ENCODE measurements at regions not wholly inside any gene's neighbourhood (a gene's known extent, or its start where the extent isn't known, plus 50 kb on each side); places are given as distances from the start of the nearest gene placed in this dataset.

DNA sequence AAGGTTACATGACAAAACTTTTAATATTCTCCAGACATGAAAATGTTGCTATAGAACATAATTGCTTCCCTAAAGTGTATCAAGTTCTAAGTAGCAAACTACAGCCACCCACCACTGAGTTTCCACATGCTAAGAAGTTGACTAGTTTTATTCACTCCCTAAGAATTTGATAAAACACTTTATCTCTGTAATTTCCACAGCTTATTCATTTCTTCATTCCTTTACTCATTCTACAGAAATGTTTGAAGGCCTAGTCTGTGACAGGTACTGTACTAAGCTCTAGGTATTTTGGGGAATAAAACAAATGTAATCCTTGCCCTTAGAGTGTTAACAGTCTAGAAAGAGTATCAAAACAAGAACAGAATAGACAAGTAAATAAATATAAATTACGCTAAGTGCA lies 101.8 kb upstream of the DIAPH3 start:
- Histone ChIP-seq H3K27ac (ENCODE audit: insufficient read length, low read depth, low read length) (no peak overlapping the region), H3K27me3 (ENCODE audit: insufficient read depth, low read length) (no peaks in the 10 kb centered on the region), H2BK5ac (ENCODE audit: insufficient read length, low read length) (no peak overlapping the region), H4K5ac (ENCODE audit: insufficient read length, low read depth, low read length) (no peak overlapping the region), H3K4me2 (ENCODE audit: insufficient read depth, insufficient read length, low read length) (no peak overlapping the region), H3K9ac (ENCODE audit: extremely low read depth, insufficient read length, low read length) (no peak overlapping the region), H4K20me1 (ENCODE audit: control insufficient read depth, insufficient read depth, insufficient read length) (no peaks in the 10 kb centered on the region), H2BK120ac (ENCODE audit: low read depth, low read length, poor library complexity, severe bottlenecking) (no peak overlapping the region), H3K9me3 (ENCODE audit: control insufficient read depth, low read depth, low read length) (no peaks in the 10 kb centered on the region), H4K8ac (replicated peaks; ENCODE audit: insufficient read length, low read depth, low read length) (no peak overlapping the region), H2BK20ac (ENCODE audit: low read depth, low read length, poor library complexity, severe bottlenecking) (no peak overlapping the region), H3K4me1 (ENCODE audit: insufficient read depth, low read length) (peaks cover 11% of the 10 kb centered on the region; the same call in 1 of the 2 replicates), H3K23me2 (ENCODE audit: insufficient read length, low read depth, low read length, poor library complexity, severe bottlenecking) (no peaks in the 10 kb centered on the region), H2BK15ac (ENCODE audit: low read depth, low read length) (no peak overlapping the region), H3K79me2 (ENCODE audit: insufficient read depth, low read length) (no peaks in the 10 kb centered on the region), H2AFZ (ENCODE audit: low read length) (no peak overlapping the region), H3K14ac (ENCODE audit: insufficient read depth, low read length) (no peak overlapping the region), H4K91ac (ENCODE audit: insufficient read length, low read depth, low read length) (no peak overlapping the region), H2AK5ac (ENCODE audit: insufficient read length, low read length) (no peak overlapping the region), H3K56ac (ENCODE audit: insufficient read length, low read depth, low read length) (no peak overlapping the region), H3K23ac (ENCODE audit: insufficient read length, low read depth, low read length) (no peak overlapping the region), H3T11ph (ENCODE audit: low read length) (no peak overlapping the region), H3K4ac (ENCODE audit: low read depth, low read length) (no peak overlapping the region), H2BK12ac (ENCODE audit: insufficient read length, low read depth, low read length) (no peak overlapping the region), H3K18ac (ENCODE audit: insufficient read length, low read depth, low read length) (no peak overlapping the region), H3K79me1 (ENCODE audit: insufficient read depth, low read depth, low read length, poor library complexity, severe bottlenecking) (no peaks in the 10 kb centered on the region)
- no peak for DNase-seq
- no peaks in the 10 kb centered on the region for H3K27me3 Mint-ChIP-seq (ENCODE audit: low read depth)
- no peak overlapping the region for H3K27ac Mint-ChIP-seq
- H3K36me3 Mint-ChIP-seq (ENCODE audit: insufficient read depth in 1 of 3, low read depth in 3 of 3), result peaks cover 3 to 10% (median 4%) of the 10 kb centered on the region in 3 experiments; a peak in 5 of 7 replicates
- TF ChIP-seq, protein P1, sequence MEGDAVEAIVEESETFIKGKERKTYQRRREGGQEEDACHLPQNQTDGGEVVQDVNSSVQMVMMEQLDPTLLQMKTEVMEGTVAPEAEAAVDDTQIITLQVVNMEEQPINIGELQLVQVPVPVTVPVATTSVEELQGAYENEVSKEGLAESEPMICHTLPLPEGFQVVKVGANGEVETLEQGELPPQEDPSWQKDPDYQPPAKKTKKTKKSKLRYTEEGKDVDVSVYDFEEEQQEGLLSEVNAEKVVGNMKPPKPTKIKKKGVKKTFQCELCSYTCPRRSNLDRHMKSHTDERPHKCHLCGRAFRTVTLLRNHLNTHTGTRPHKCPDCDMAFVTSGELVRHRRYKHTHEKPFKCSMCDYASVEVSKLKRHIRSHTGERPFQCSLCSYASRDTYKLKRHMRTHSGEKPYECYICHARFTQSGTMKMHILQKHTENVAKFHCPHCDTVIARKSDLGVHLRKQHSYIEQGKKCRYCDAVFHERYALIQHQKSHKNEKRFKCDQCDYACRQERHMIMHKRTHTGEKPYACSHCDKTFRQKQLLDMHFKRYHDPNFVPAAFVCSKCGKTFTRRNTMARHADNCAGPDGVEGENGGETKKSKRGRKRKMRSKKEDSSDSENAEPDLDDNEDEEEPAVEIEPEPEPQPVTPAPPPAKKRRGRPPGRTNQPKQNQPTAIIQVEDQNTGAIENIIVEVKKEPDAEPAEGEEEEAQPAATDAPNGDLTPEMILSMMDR (conservative IDR thresholded peaks at IDR 0.05), result no peak
- H3K4me1 Mint-ChIP-seq, result peaks cover 17 to 20% of the 10 kb centered on the region in 2 experiments
- H3K9me3 Mint-ChIP-seq, result peaks cover 7 to 9% of the 10 kb centered on the region in 2 experiments; a peak in 4 of 5 replicates
- no CpG with 5 or more reads among the region's 1 CpG for WGBS (ENCODE audit: extremely low coverage, insufficient read length, low lambda C conversion rate)
- no peak overlapping the region for H3K4me3 Mint-ChIP-seq

Data from H9 (cell line).